Left cardiac atrium (tissue), 4 donors: ENCODE measurements at regions not wholly inside any gene's neighbourhood (a gene's known extent, or its start where the extent isn't known, plus 50 kb on each side); places are given as distances from the start of the nearest gene placed in this dataset.

Experiments used
- ATAC-seq, 2 donors: fragments of 200-7000 bp; cut with Tn5 transposase; one replicate each; pipeline ENCODE4 v1.9.1; 2020; ENCODE audit warnings: mild to moderate bottlenecking in 2 of 2, moderate library complexity in 2 of 2
- DNase-seq: peaks from one replicate; pipeline ENCODE4 v3.0.0-alpha.2; 2020
- intact Hi-C, 2 donors: fragments of 100-400 bp; cut with DNase I; formaldehyde crosslinking; loops; one replicate each; pipeline versions ENCODE4 v1.14.1 to v1.15.1; 2022 to 2023
- donor health status: DM: no; HTN: yes; CAD: no.
- donor health status: DM: no; HTN: yes; CAD: no; lungs with severe emphysema.
- donor health status: DM: yes; HTN: yes; CAD: no.
- donor health status: Dilated cardiomyopathy.

- intact Hi-C loops, result no loop called here
Observed at GRCh38 chr2:123091471-123091870, 933.6 kb upstream of the CNTNAP5 start.

GRCh38 chr2:123093199-123093598, 931.9 kb upstream of the CNTNAP5 start:
- intact Hi-C loops, result no loop called here
- no peak for ATAC-seq
- no peak for DNase-seq

More at GRCh38 chr2:123091471-123091870, 933.6 kb upstream of the CNTNAP5 start:
- ATAC-seq (no peak), DNase-seq (no peak)

- no peak for ATAC-seq
- no peak for DNase-seq
- intact Hi-C loops, result no loop called here
Observed at GRCh38 chr2:123095219-123095835, 929.8 kb upstream of the CNTNAP5 start.

GRCh38 chr2:123098619-123099018, 926.5 kb upstream of the CNTNAP5 start:
- no peak for DNase-seq

GRCh38 chr2:123101434-123101833, 923.7 kb upstream of the CNTNAP5 start:
- ATAC-seq, result no peak
- no peak for DNase-seq
- intact Hi-C loops, result no loop called here

More at GRCh38 chr2:123098619-123099018, 926.5 kb upstream of the CNTNAP5 start:
- no peak for ATAC-seq
- intact Hi-C loops, result no loop called here

GRCh38 chr2:123103902-123104301, 921.2 kb upstream of the CNTNAP5 start:
- DNase-seq (no peak), ATAC-seq (no peak)
- intact Hi-C loops, result no loop called here

GRCh38 chr2:123116595-123116994, 908.5 kb upstream of the CNTNAP5 start:
- ATAC-seq, result no peak
- intact Hi-C loops, result no loop called here
- no peak for DNase-seq

GRCh38 chr2:123127236-123127635, 897.9 kb upstream of the CNTNAP5 start:
- DNase-seq (no peak), ATAC-seq (no peak)
- intact Hi-C loops, result no loop called here

- DNase-seq (no peak), ATAC-seq (no peak)
- intact Hi-C loops, result no loop called here
Observed at GRCh38 chr2:123128951-123129350, 896.1 kb upstream of the CNTNAP5 start.

- intact Hi-C loops, result no loop called here
- ATAC-seq (no peak), DNase-seq (no peak)
Observed at GRCh38 chr2:123136419-123136818, 888.7 kb upstream of the CNTNAP5 start.

- no peak for DNase-seq
- no peak for ATAC-seq
- intact Hi-C loops, result no loop called here
Observed at GRCh38 chr2:123144082-123144481, 881.0 kb upstream of the CNTNAP5 start.

- intact Hi-C loops, result no loop called here
Observed at GRCh38 chr2:123153041-123153440, 872.0 kb upstream of the CNTNAP5 start.

GRCh38 chr2:123154195-123154594, 870.9 kb upstream of the CNTNAP5 start:
- intact Hi-C loops, result no loop called here
- DNase-seq, result no peak
- ATAC-seq, result no peak

More at GRCh38 chr2:123153041-123153440, 872.0 kb upstream of the CNTNAP5 start:
- no peak for DNase-seq
- no peak for ATAC-seq

- no peak for ATAC-seq
- DNase-seq, result no peak
- intact Hi-C loops, result no loop called here
Observed at GRCh38 chr2:123157016-123157415, 868.1 kb upstream of the CNTNAP5 start.

GRCh38 chr2:123162400-123163016, 862.6 kb upstream of the CNTNAP5 start:
- DNase-seq, result no peak
- ATAC-seq, result no peak
- intact Hi-C loops, result no loop called here

GRCh38 chr2:123163398-123163797, 861.7 kb upstream of the CNTNAP5 start:
- intact Hi-C loops, result no loop called here
- no peak for DNase-seq

GRCh38 chr2:123164216-123164615, 860.9 kb upstream of the CNTNAP5 start:
- no peak for ATAC-seq
- intact Hi-C loops, result no loop called here

More at GRCh38 chr2:123163398-123163797, 861.7 kb upstream of the CNTNAP5 start:
- ATAC-seq, result no peak

GRCh38 chr2:123165616-123166015, 859.5 kb upstream of the CNTNAP5 start:
- no peak for ATAC-seq
- intact Hi-C loops, result no loop called here
- no peak for DNase-seq

More at GRCh38 chr2:123164216-123164615, 860.9 kb upstream of the CNTNAP5 start:
- DNase-seq, result no peak

GRCh38 chr2:123179526-123179925, 845.6 kb upstream of the CNTNAP5 start:
- no peak for ATAC-seq
- intact Hi-C loops, result no loop called here
- DNase-seq, result no peak

- intact Hi-C loops, result no loop called here
- DNase-seq (no peak), ATAC-seq (no peak)
Observed at GRCh38 chr2:123195957-123196356, 829.1 kb upstream of the CNTNAP5 start.

- DNase-seq (no peak), ATAC-seq (no peak)
- intact Hi-C loops, result no loop called here
Observed at GRCh38 chr2:123200035-123200434, 825.1 kb upstream of the CNTNAP5 start.
